GM18870 (cell line): ENCODE measurements at regions not wholly inside any gene's neighbourhood (a gene's known extent, or its start where the extent isn't known, plus 50 kb on each side); places are given as distances from the start of the nearest gene placed in this dataset.
"Not testable (repeated sequence)": the region's sequence is repeated elsewhere in the genome, so short reads cannot be mapped to it uniquely, and the experiment has no call there.

ENCODE experiments used
- ATAC-seq: cut with Tn5 transposase; IDR thresholded peaks from one replicate; pipeline ENCODE4 v1.9.1; 2021; ENCODE audit warnings: moderate library complexity; ENCODE audit not compliant: unreplicated experiment

DNA sequence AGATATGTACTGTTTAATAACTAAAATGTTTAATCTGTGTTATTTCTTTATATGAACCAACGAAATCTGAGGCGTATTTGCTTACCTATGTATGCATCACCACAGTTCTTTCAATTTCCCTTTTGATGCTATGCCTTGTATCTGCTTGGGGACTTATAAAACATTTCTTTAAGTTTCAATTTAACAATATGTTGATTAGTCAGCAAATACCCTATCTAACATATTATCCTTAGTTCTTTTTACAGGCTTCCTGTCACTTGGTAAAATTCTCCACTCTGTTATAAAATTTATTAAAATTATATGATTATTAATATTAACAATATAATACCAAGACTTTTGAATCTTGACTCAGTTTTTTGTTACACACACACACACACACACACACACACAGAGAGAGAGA lies 174.3 kb downstream of the CPS1 start:
- ATAC-seq, result no peak

GRCh38 chr2:210746826-210747225 lies 190.4 kb downstream of the CPS1 start:
- not testable (repeated sequence) for ATAC-seq

- ATAC-seq, result no peak
Observed at GRCh38 chr2:210752532-210752931, 196.1 kb downstream of the CPS1 start.

GRCh38 chr2:210753386-210753785 lies 197.0 kb downstream of the CPS1 start:
- ATAC-seq, result no peak

DNA sequence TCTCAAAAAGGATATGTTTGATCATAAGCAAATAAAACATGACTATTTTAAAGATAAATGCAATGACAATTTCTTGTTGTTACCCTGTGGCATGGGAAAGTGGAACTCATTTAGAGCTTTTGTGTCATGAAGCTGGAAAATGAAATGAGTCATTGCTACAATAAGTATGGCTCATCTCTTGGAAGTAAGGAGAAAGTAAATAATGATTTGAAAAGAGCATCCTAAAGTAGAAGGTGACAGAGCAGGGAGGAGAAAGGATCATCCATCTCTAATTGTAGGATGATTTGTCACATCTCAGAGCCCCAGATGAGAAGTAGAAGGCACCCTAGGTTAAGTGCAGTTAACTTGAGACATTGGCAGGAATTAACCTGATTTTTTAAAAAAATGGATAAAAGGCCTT lies 200.5 kb downstream of the CPS1 start:
- no peak for ATAC-seq

GRCh38 chr2:210762604-210763588 lies 206.5 kb downstream of the CPS1 start:
- ATAC-seq, result no peak

GRCh38 chr2:210768329-210768910 lies 212.0 kb downstream of the CPS1 start:
- no peak for ATAC-seq

GRCh38 chr2:210776756-210777155 lies 220.4 kb downstream of the CPS1 start:
- no peak for ATAC-seq

GRCh38 chr2:210782222-210782621 lies 225.8 kb downstream of the CPS1 start:
- ATAC-seq, result no peak

DNA sequence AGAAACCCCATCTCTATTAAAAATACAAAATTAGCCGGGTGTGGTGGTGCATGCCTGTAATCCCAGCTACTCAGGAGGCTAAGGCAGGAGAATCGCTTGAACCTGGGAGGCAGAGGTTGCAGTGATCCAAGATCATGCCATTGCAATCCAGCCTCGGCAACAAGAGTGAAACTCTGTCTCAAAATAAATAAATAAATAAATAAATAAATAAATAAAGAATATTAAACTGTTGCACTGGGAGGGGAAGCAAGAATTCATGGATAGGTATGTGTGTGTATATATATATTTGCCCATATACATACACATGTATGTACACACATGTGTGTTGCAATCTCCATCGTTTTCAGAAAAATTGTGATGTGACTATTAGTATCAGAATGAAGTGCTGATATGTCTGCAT lies 231.4 kb downstream of the CPS1 start:
- not testable (repeated sequence) for ATAC-seq

- ATAC-seq, result no peak
Observed at GRCh38 chr2:210792000-210792399, 235.6 kb downstream of the CPS1 start.

- ATAC-seq, result no peak
Observed at GRCh38 chr2:210795506-210795905, 239.1 kb downstream of the CPS1 start.

DNA sequence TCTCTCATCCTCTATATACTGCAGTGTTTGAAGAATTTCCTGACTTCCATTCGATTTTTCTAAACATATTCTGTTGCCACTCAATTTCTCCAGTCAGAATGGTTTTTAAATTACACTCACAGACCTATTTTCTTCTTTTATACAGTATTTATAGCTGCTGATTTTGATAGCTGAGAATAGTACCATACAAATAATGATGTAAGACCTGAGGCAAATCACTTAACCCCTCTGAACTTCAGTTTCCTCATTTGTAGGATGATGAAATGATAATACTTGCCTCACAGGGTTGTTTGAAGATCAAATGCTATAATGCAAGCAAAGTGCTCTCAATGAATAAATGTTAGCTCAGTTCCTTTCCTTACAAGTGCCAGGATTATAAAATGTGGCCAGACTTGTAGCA lies 241.8 kb downstream of the CPS1 start:
- ATAC-seq, result no peak

DNA sequence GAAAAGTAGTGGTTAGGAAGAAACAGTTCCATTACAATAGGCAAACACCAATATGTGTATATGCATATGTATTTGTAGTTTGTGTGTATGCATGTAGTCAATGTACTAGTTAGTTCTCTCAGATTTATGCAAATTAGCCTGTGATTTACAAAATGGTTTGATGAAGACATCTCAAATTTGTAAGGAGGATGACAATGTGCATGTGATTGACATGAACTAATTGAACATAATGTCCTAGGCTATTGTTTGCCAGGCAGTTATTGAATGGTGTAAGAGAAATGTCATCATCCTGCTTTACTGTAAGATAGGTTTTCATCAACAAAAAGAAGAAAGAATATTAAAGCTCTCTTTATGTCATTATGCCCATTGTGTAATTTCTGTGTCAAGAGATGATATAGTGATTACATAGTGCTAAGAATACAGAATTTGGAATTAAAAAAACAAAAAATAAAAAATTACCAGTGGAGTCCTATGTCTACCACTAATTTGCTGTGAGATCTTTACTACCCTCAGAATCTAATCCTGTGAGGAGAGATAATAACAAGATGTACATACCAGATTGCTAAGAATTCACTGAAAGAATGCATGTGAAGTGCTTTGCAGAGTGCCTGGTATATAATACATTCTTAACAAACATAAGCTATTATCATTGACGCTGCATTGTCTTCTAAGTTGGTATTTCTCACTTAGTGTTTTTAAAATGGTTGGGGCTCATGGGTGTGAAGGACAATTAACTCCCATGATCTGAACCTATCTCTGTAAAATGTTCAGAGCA lies 258.0 kb downstream of the CPS1 start:
- ATAC-seq, result no peak

GRCh38 chr2:210816769-210817168 lies 260.4 kb downstream of the CPS1 start:
- ATAC-seq, result no peak

DNA sequence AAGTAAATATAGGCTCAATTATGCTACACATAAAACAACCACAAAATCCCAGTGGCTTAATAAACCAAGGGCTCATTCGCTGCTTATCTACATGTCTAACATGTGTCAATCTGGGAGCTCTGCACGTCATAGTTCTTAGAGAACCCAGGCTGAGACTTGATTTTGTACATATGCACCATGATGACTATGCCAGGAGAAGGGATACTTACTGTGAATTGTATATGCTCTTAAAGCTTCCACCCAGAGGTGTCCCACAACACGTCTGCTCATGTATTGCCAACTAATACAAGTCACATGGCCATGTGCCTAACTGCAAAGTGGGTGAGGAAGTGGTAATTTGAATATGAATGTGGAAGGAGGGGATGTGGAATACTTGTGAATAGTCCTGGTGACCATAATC lies 262.1 kb downstream of the CPS1 start:
- no peak for ATAC-seq

DNA sequence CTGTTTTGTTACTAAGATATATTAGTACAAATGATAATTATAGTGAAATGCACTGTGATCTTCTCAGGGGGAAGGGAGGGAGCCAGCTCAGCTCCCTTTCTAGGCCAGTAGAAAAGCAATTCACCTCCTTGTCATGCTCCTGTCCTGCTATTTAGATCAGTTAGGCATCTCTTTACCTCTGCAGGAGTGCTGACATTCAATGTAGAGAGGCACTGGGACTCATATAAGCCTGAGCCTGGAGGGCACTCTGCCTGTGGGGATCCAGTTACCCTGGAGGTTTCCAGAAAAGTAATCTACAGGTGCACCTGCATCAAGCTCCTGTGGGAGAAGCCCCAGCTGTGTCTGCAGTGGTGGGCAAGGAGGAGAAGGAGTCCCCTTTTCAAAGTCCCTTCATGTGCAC lies 277.0 kb downstream of the CPS1 start:
- ATAC-seq, result no peak

DNA sequence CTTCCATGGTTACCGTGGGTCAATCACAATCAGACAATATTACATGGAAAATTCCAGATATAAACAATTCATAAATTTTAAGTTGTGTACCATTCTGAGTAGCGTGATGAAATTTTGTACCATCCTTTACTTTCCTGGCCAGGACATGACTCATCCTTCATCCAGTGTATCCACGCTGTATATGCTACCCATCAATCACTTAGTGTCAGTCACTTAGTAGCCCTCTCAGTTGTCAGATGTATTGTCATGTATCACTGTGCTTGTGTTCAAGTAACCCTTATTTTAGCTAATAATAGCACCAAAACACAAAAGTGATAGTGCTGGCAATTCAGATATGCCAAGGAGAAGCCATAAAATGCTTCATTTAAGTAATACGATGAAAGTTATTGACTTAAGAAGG lies 282.6 kb downstream of the CPS1 start:
- ATAC-seq, result no peak

DNA sequence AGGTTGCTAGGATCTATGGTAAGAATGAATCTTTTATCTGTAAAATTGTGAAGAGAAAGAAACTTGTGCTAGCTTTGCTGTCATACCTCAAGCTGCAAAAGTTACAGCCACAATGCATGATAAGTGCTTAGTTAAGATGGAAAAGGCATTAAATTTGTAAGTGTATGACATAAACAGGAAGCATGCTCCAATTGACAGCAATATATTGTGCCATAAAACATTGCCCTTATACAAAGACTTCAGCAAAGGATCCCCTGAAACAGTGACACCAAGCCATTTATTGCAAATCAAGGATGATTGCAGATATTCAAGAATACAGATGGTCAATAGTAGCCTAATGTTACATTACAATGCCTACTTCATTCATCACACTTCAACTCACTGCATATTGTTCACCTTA lies 283.1 kb downstream of the CPS1 start:
- ATAC-seq, result no peak

GRCh38 chr2:210842896-210843295 lies 286.5 kb downstream of the CPS1 start:
- ATAC-seq, result no peak

GRCh38 chr2:210844016-210844415 lies 287.6 kb downstream of the CPS1 start:
- ATAC-seq, result no peak

GRCh38 chr2:210859314-210859713 lies 302.9 kb downstream of the CPS1 start:
- ATAC-seq, result no peak
